ENCODE measurements at regions not wholly inside any gene's neighbourhood (a gene's known extent, or its start where the extent isn't known, plus 50 kb on each side); places are given as distances from the start of the nearest gene placed in this dataset.

GRCh38 chr10:18968159-18968558, 80.4 kb upstream of the MALRD1 start:
- H3K4me3 ChIP-seq (ENCODE audit: low read depth, low read length), result no peak overlapping the region
- H3K27ac ChIP-seq, result no peak overlapping the region
- no peaks in the 10 kb centered on the region for H3K36me3 ChIP-seq (replicated peaks)
- no peak for TF ChIP-seq CTCF (IDR thresholded peaks at IDR 0.05; ENCODE audit: low read depth, low read length, missing control alignments)
- no peak for DNase-seq
- in situ Hi-C loops (cut with HindIII; ENCODE audit: low pct_ligation_motif_present, low sequenced_read_pairs), result no loop called here
- H3K27me3 ChIP-seq (replicated peaks), result no peaks in the 10 kb centered on the region

GRCh38 chr10:18976696-18977251, 71.8 kb upstream of the MALRD1 start:
- no peak for TF ChIP-seq CTCF (IDR thresholded peaks at IDR 0.05; ENCODE audit: low read depth, low read length, missing control alignments)
- DNase-seq, result no peak
- in situ Hi-C loops (cut with HindIII; ENCODE audit: low pct_ligation_motif_present, low sequenced_read_pairs), result no loop called here
- Histone ChIP-seq H3K36me3 (replicated peaks) (no peaks in the 10 kb centered on the region), H3K27me3 (replicated peaks) (no peaks in the 10 kb centered on the region), H3K4me3 (ENCODE audit: low read depth, low read length) (no peak overlapping the region), H3K27ac (no peak overlapping the region)

GRCh38 chr10:18980089-18980629, 68.4 kb upstream of the MALRD1 start:
- TF ChIP-seq CTCF (IDR thresholded peaks at IDR 0.05; ENCODE audit: low read depth, low read length, missing control alignments), result no peak
- DNase-seq, result no peak
- H3K4me3 ChIP-seq (ENCODE audit: low read depth, low read length), result no peak overlapping the region
- H3K27me3 ChIP-seq (replicated peaks), result no peaks in the 10 kb centered on the region
- no peaks in the 10 kb centered on the region for H3K36me3 ChIP-seq (replicated peaks)
- no peak overlapping the region for H3K27ac ChIP-seq
- in situ Hi-C loops (cut with HindIII; ENCODE audit: low pct_ligation_motif_present, low sequenced_read_pairs), result no loop called here

- Histone ChIP-seq H3K27me3 (replicated peaks) (no peaks in the 10 kb centered on the region), H3K27ac (no peak overlapping the region), H3K36me3 (replicated peaks) (no peaks in the 10 kb centered on the region), H3K4me3 (ENCODE audit: low read depth, low read length) (no peak overlapping the region)
- no peak for DNase-seq
- in situ Hi-C loops (cut with HindIII; ENCODE audit: low pct_ligation_motif_present, low sequenced_read_pairs), result no loop called here
- TF ChIP-seq CTCF (IDR thresholded peaks at IDR 0.05; ENCODE audit: low read depth, low read length, missing control alignments), result no peak
Measured at GRCh38 chr10:18984531-18984930, 64.1 kb upstream of the MALRD1 start.

GRCh38 chr10:18988338-18988737, 60.3 kb upstream of the MALRD1 start:
- no peak for TF ChIP-seq CTCF (IDR thresholded peaks at IDR 0.05; ENCODE audit: low read depth, low read length, missing control alignments)
- no peak for DNase-seq
- in situ Hi-C loops (cut with HindIII; ENCODE audit: low pct_ligation_motif_present, low sequenced_read_pairs), result no loop called here

More at GRCh38 chr10:18988338-18988737, 60.3 kb upstream of the MALRD1 start:
- H3K4me3 ChIP-seq (ENCODE audit: low read depth, low read length), result no peak overlapping the region
- H3K27me3 ChIP-seq (replicated peaks), result no peaks in the 10 kb centered on the region
- H3K27ac ChIP-seq, result no peak overlapping the region
- no peaks in the 10 kb centered on the region for H3K36me3 ChIP-seq (replicated peaks)

All from brain microvascular endothelial cell (primary cell).